ENCODE measurements at regions not wholly inside any gene's neighbourhood (a gene's known extent, or its start where the extent isn't known, plus 50 kb on each side); places are given as distances from the start of the nearest gene placed in this dataset.

- Histone ChIP-seq H4K20me1 (ENCODE audit: low read length) (no peaks in the 10 kb centered on the region), H3K9me3 (ENCODE audit: low read length) (no peaks in the 10 kb centered on the region), H3K9ac (ENCODE audit: low read length) (no peak overlapping the region), H3K27ac (ENCODE audit: low read length) (no peak overlapping the region), H3K4me2 (ENCODE audit: low read length) (no peak overlapping the region), H3K79me2 (ENCODE audit: low read length) (no peaks in the 10 kb centered on the region), H3K27me3 (ENCODE audit: low read length) (no peaks in the 10 kb centered on the region), H3F3A (ENCODE audit: low read length, unreplicated experiment) (no peaks in the 10 kb centered on the region), H2AFZ (ENCODE audit: low read length) (no peak overlapping the region), H3K4me3 (ENCODE audit: low read length) (no peak overlapping the region), H3K4me1 (ENCODE audit: insufficient read depth, low read length) (no peaks in the 10 kb centered on the region), H3K36me3 (ENCODE audit: low read depth, low read length) (no peaks in the 10 kb centered on the region), H3K9me2 (replicated peaks; ENCODE audit: low read length) (no peaks in the 10 kb centered on the region)
- ChIA-PET CTCF (no interaction called here), POLR2A (ENCODE audit: unreplicated experiment) (no interaction called here)
- TF ChIP-seq EZH2 (IDR thresholded peaks at IDR 0.05; ENCODE audit: low read length, unreplicated experiment) (no peak), EZH2phosphoT487 (IDR thresholded peaks at IDR 0.05; ENCODE audit: borderline replicate concordance, low read length) (no peak)
- TF ChIP-seq, protein P1, sequence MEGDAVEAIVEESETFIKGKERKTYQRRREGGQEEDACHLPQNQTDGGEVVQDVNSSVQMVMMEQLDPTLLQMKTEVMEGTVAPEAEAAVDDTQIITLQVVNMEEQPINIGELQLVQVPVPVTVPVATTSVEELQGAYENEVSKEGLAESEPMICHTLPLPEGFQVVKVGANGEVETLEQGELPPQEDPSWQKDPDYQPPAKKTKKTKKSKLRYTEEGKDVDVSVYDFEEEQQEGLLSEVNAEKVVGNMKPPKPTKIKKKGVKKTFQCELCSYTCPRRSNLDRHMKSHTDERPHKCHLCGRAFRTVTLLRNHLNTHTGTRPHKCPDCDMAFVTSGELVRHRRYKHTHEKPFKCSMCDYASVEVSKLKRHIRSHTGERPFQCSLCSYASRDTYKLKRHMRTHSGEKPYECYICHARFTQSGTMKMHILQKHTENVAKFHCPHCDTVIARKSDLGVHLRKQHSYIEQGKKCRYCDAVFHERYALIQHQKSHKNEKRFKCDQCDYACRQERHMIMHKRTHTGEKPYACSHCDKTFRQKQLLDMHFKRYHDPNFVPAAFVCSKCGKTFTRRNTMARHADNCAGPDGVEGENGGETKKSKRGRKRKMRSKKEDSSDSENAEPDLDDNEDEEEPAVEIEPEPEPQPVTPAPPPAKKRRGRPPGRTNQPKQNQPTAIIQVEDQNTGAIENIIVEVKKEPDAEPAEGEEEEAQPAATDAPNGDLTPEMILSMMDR (conservative IDR thresholded peaks at IDR 0.05; ENCODE audit: low read depth, low read length), result no peak
- ATAC-seq (no peak), DNase-seq (no peak)
- intact Hi-C loops (cut with micrococcal nuclease), result no loop called here
- no TSS peak for BruUV-seq (replicated peaks)
Measured at GRCh38 chr4:14496408-14496807, 505.9 kb upstream of the CPEB2 start.

GRCh38 chr4:14496969-14497368, 505.3 kb upstream of the CPEB2 start:
- intact Hi-C loops (cut with micrococcal nuclease), result no loop called here
- no peak overlapping the region for H3K27ac ChIP-seq (ENCODE audit: low read length)
- H3K4me2 ChIP-seq (ENCODE audit: low read length), result no peak overlapping the region
- DNase-seq, result no peak
- POLR2A ChIA-PET (ENCODE audit: unreplicated experiment), result no interaction called here
- H3K36me3 ChIP-seq (ENCODE audit: low read depth, low read length), result no peaks in the 10 kb centered on the region
- H3K9me2 ChIP-seq (replicated peaks; ENCODE audit: low read length), result no peaks in the 10 kb centered on the region
- no peaks in the 10 kb centered on the region for H3K79me2 ChIP-seq (ENCODE audit: low read length)
- no peak overlapping the region for H2AFZ ChIP-seq (ENCODE audit: low read length)
- no TSS peak for BruUV-seq (replicated peaks)
- no peaks in the 10 kb centered on the region for H3K27me3 ChIP-seq (ENCODE audit: low read length)
- H3K9ac ChIP-seq (ENCODE audit: low read length), result no peak overlapping the region
- H3F3A ChIP-seq (ENCODE audit: low read length, unreplicated experiment), result no peaks in the 10 kb centered on the region
- H4K20me1 ChIP-seq (ENCODE audit: low read length), result no peaks in the 10 kb centered on the region
- CTCF ChIA-PET, result no interaction called here
- H3K9me3 ChIP-seq (ENCODE audit: low read length), result no peaks in the 10 kb centered on the region
- no peaks in the 10 kb centered on the region for H3K4me1 ChIP-seq (ENCODE audit: insufficient read depth, low read length)
- no peak for ATAC-seq
- TF ChIP-seq EZH2 (IDR thresholded peaks at IDR 0.05; ENCODE audit: low read length, unreplicated experiment) (no peak), EZH2phosphoT487 (IDR thresholded peaks at IDR 0.05; ENCODE audit: borderline replicate concordance, low read length) (no peak)
- TF ChIP-seq, protein P1 (conservative IDR thresholded peaks at IDR 0.05; ENCODE audit: low read depth, low read length), result no peak
- H3K4me3 ChIP-seq (ENCODE audit: low read length), result no peak overlapping the region

DNA sequence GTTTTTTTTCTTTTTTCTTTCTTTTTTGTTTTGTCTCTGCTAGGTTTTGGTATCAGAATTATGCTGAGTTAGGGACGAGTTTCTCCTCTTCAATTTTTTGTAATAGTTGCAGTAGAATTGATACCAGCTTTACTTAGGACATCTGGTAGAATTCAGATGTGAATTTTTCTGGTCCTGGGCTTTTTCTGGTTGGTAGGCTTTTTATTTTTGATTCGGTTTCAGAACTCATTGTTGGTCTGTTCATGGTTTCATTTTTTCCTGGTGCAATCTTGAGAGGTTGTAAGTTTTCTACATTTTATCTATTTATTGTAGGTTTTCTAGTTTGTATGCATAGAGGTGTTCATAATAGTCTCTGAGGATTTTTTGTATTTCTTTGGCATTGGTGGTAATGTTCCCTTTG, 498.1 kb upstream of the CPEB2 start:
- Histone ChIP-seq H3K9ac (ENCODE audit: low read length) (no peak overlapping the region), H3F3A (ENCODE audit: low read length, unreplicated experiment) (no peaks in the 10 kb centered on the region), H4K20me1 (ENCODE audit: low read length) (no peaks in the 10 kb centered on the region), H3K4me3 (ENCODE audit: low read length) (no peak overlapping the region), H3K4me1 (ENCODE audit: insufficient read depth, low read length) (no peaks in the 10 kb centered on the region), H3K79me2 (ENCODE audit: low read length) (no peaks in the 10 kb centered on the region), H3K36me3 (ENCODE audit: low read depth, low read length) (no peaks in the 10 kb centered on the region), H3K9me3 (ENCODE audit: low read length) (no peaks in the 10 kb centered on the region), H3K27ac (ENCODE audit: low read length) (no peak overlapping the region), H3K27me3 (ENCODE audit: low read length) (no peaks in the 10 kb centered on the region), H3K4me2 (ENCODE audit: low read length) (no peak overlapping the region), H2AFZ (ENCODE audit: low read length) (no peak overlapping the region), H3K9me2 (replicated peaks; ENCODE audit: low read length) (no peaks in the 10 kb centered on the region)
- ATAC-seq (no peak), DNase-seq (no peak)
- BruUV-seq (replicated peaks), result no TSS peak
- intact Hi-C loops (cut with micrococcal nuclease), result no loop called here
- TF ChIP-seq EZH2 (IDR thresholded peaks at IDR 0.05; ENCODE audit: low read length, unreplicated experiment) (no peak), EZH2phosphoT487 (IDR thresholded peaks at IDR 0.05; ENCODE audit: borderline replicate concordance, low read length) (no peak)
- CTCF ChIA-PET, result no interaction called here
- POLR2A ChIA-PET (ENCODE audit: unreplicated experiment), result no interaction called here
